ENCODE measurements at regions not wholly inside any gene's neighbourhood (a gene's known extent, or its start where the extent isn't known, plus 50 kb on each side); places are given as distances from the start of the nearest gene placed in this dataset.
"Not testable (repeated sequence)": the region's sequence is repeated elsewhere in the genome, so short reads cannot be mapped to it uniquely, and the experiment has no call there.

- not testable (repeated sequence) for DNase-seq
These were observed 102.8 kb downstream of the LAT start for GRCh38 chr16:29087673-29088072.

GRCh38 chr16:29081829-29082639, 97.2 kb downstream of the LAT start:
- peak; percentile 48 for DNase-seq

GRCh38 chr16:29074554-29075402, 89.9 kb downstream of the LAT start:
- peak; percentile 45 for DNase-seq

GRCh38 chr16:29062235-29062634, 77.4 kb downstream of the LAT start:
- DNase-seq = not testable (repeated sequence)

- DNase-seq = not testable (repeated sequence)
These were observed 76.6 kb downstream of the LAT start for GRCh38 chr16:29061467-29061921.

GRCh38 chr16:29060022-29060810, 75.4 kb downstream of the LAT start:
- DNase-seq = not testable (repeated sequence)

GRCh38 chr16:29059575-29059974, 74.7 kb downstream of the LAT start:
- DNase-seq = not testable (repeated sequence)

Measured in activated naive CD4-positive, alpha-beta T cell treated with Interleukin-2 at 50 U/mL for 16 hours (primary cell).